Trophoblast cell (in vitro differentiated cells and primary cell): ENCODE measurements at regions not wholly inside any gene's neighbourhood (a gene's known extent, or its start where the extent isn't known, plus 50 kb on each side); places are given as distances from the start of the nearest gene placed in this dataset.
A peak's percentile ranks its signal among the peaks of the same experiment; 100 is the strongest.

Experiments used
- DNase-seq, 2 donors: peaks; one replicate each; pipeline ENCODE4 v3.0.0-alpha.2; 2016
- H2AFZ ChIP-seq: 2 replicates; pipeline ENCODE4 v1.6.1; 2013; ENCODE audit warnings: low read length, moderate library complexity, mild to moderate bottlenecking; ENCODE audit not compliant: insufficient read depth, poor library complexity
- H2AK5ac ChIP-seq: 2 replicates; pipeline ENCODE4 v1.6.1; 2013; ENCODE audit warnings: mild to moderate bottlenecking, low read length
- H2BK120ac ChIP-seq: 2 replicates; pipeline ENCODE4 v1.6.1; 2013; ENCODE audit warnings: low read length, mild to moderate bottlenecking, moderate library complexity; ENCODE audit not compliant: insufficient read depth, poor library complexity
- H2BK12ac ChIP-seq: 2 replicates; pipeline ENCODE4 v1.6.1; 2013; ENCODE audit warnings: mild to moderate bottlenecking, low read length, moderate library complexity
- H2BK5ac ChIP-seq: 2 replicates; pipeline ENCODE4 v1.6.1; 2013; ENCODE audit warnings: low read length, low read depth, moderate library complexity, mild to moderate bottlenecking; ENCODE audit not compliant: poor library complexity
- H3K14ac ChIP-seq: 2 replicates; pipeline ENCODE4 v1.6.1; 2013; ENCODE audit warnings: mild to moderate bottlenecking, low read length
- H3K18ac ChIP-seq: 2 replicates; pipeline ENCODE4 v1.6.1; 2013; ENCODE audit warnings: mild to moderate bottlenecking, low read length
- H3K23ac ChIP-seq: 2 replicates; pipeline ENCODE4 v1.6.1; 2013; ENCODE audit warnings: low read length
- H3K27ac ChIP-seq: 2 replicates; pipeline ENCODE4 v1.5.1; 2013; ENCODE audit warnings: low read depth, mild to moderate bottlenecking, inconsistent platforms, low read length, moderate library complexity
- H3K27me3 ChIP-seq: 2 replicates; pipeline ENCODE4 v1.6.1; 2013; ENCODE audit warnings: inconsistent platforms, mild to moderate bottlenecking, low read length, moderate library complexity; ENCODE audit not compliant: insufficient read depth
- H3K36me3 ChIP-seq, 2 experiments: 1 replicate in 1 of 2; 2 replicates in 1 of 2; pipeline ENCODE4 v1.6.1; 2013; ENCODE audit warnings: low read length in 2 of 2, mild to moderate bottlenecking in 2 of 2, moderate library complexity in 1 of 2; ENCODE audit not compliant: insufficient read depth in 2 of 2, control insufficient read depth in 1 of 2
- H3K4ac ChIP-seq: 2 replicates; pipeline ENCODE4 v1.6.1; 2013; ENCODE audit warnings: low read depth, mild to moderate bottlenecking, low read length, moderate library complexity
- H3K4me1 ChIP-seq, 2 experiments: 1 replicate in 1 of 2; 2 replicates in 1 of 2; pipeline ENCODE4 v1.6.1; 2013; ENCODE audit warnings: low read length in 2 of 2, mild to moderate bottlenecking in 2 of 2, moderate library complexity in 1 of 2; ENCODE audit not compliant: insufficient read depth in 2 of 2, control insufficient read depth in 1 of 2
- H3K4me2 ChIP-seq: 2 replicates; pipeline ENCODE4 v1.6.1; 2013; ENCODE audit warnings: inconsistent platforms, mild to moderate bottlenecking, low read length, moderate library complexity
- H3K4me3 ChIP-seq: 2 replicates; pipeline ENCODE4 v1.5.1; 2013; ENCODE audit warnings: mild to moderate bottlenecking, low read depth, low read length, inconsistent platforms
- H3K79me1 ChIP-seq: one replicate; pipeline ENCODE4 v1.6.1; 2013; ENCODE audit warnings: low read length
- H3K79me2 ChIP-seq: 2 replicates; pipeline ENCODE4 v1.6.1; 2013; ENCODE audit warnings: low read length, mild to moderate bottlenecking; ENCODE audit not compliant: control insufficient read depth, insufficient read depth, poor library complexity
- H3K9ac ChIP-seq: 2 replicates; pipeline ENCODE4 v1.6.1; 2013; ENCODE audit warnings: mild to moderate bottlenecking, low read length
- H3K9me3 ChIP-seq: 2 replicates; pipeline ENCODE4 v1.6.1; 2013; ENCODE audit warnings: low read depth, mild to moderate bottlenecking, control low read depth, inconsistent platforms, low read length; ENCODE audit not compliant: insufficient read depth
- H4K12ac ChIP-seq: 2 replicates; pipeline ENCODE4 v1.6.1; 2013; ENCODE audit warnings: low read depth, mild to moderate bottlenecking, low read length, moderate library complexity
- H4K8ac ChIP-seq: 2 replicates; pipeline ENCODE4 v1.6.1; 2013; ENCODE audit warnings: low read depth, mild to moderate bottlenecking, low read length, moderate library complexity
- H4K91ac ChIP-seq: one replicate; pipeline ENCODE4 v1.6.1; 2013; ENCODE audit warnings: low read depth, mild to moderate bottlenecking, low read length, moderate library complexity
- WGBS: extraction: QIAGEN DNeasy Blood & Tissue Kit; methylation state at CpG from one replicate; pipeline ENCODE4 v1.1.7; 2013; ENCODE audit warnings: missing lambda C conversion rate; ENCODE audit not compliant: insufficient read length, insufficient coverage; ENCODE audit errors: extremely low coverage; 5-methylcytosine and 5-hydroxymethylcytosine counted together

- Histone ChIP-seq H3K23ac (no peak overlapping the region), H3K14ac (no peak overlapping the region), H3K79me1 (peaks cover 15% of the 10 kb centered on the region), H3K27ac (no peak overlapping the region), H2BK5ac (no peak overlapping the region), H4K12ac (no peak overlapping the region), H3K4ac (no peak overlapping the region), H3K4me1 (peaks cover 12 to 13% of the 10 kb centered on the region in 2 experiments), H4K8ac (no peak overlapping the region), H2AK5ac (no peak overlapping the region), H3K9me3 (no peaks in the 10 kb centered on the region), H3K9ac (no peak overlapping the region), H3K27me3 (no peaks in the 10 kb centered on the region), H3K4me3 (no peak overlapping the region), H3K4me2 (no peak overlapping the region), H3K36me3 (no peaks in the 10 kb centered on the region), H2AFZ (no peak overlapping the region), H4K91ac (no peak overlapping the region), H3K18ac (no peak overlapping the region), H3K79me2 (peaks cover 2% of the 10 kb centered on the region), H2BK120ac (no peak overlapping the region), H2BK12ac (peak overlapping the region; percentile 72)
- DNase-seq = no peak
- WGBS = no CpG with 5 or more reads among the region's 4 CpGs
Measured at GRCh38 chr1:218646288-218646687, 301.2 kb downstream of the TGFB2 start.

- Histone ChIP-seq H2AK5ac (no peak overlapping the region), H2BK120ac (peak overlapping the region; percentile 57), H3K36me3 (no peaks in the 10 kb centered on the region), H3K79me2 (no peaks in the 10 kb centered on the region), H4K91ac (no peak overlapping the region), H4K12ac (no peak overlapping the region), H3K4me1 (peaks cover 2 to 6% of the 10 kb centered on the region in 2 experiments), H3K4me3 (no peak overlapping the region), H3K4ac (no peak overlapping the region), H3K18ac (no peak overlapping the region), H3K14ac (peak overlapping the region; percentile 7), H3K27ac (no peak overlapping the region), H3K9me3 (no peaks in the 10 kb centered on the region), H3K23ac (no peak overlapping the region), H3K9ac (no peak overlapping the region), H3K27me3 (no peaks in the 10 kb centered on the region), H2BK12ac (peak overlapping the region; percentile 10), H2AFZ (no peak overlapping the region), H2BK5ac (no peak overlapping the region), H3K4me2 (no peak overlapping the region), H4K8ac (no peak overlapping the region), H3K79me1 (peaks cover 9% of the 10 kb centered on the region)
- no CpG with 5 or more reads among the region's 3 CpGs for WGBS
- no peak for DNase-seq
Measured at GRCh38 chr1:218656301-218657037, 311.3 kb downstream of the TGFB2 start.

- H2BK5ac ChIP-seq = peak overlapping the region; percentile 64
- H2AFZ ChIP-seq = no peak overlapping the region
- no CpG with 5 or more reads among the region's 2 CpGs for WGBS
Measured at GRCh38 chr1:218658269-218658668, 313.1 kb downstream of the TGFB2 start.

GRCh38 chr1:218658899-218659298 lies 313.8 kb downstream of the TGFB2 start:
- no peak for DNase-seq
- Histone ChIP-seq H3K27me3 (no peaks in the 10 kb centered on the region), H2AFZ (no peak overlapping the region), H2BK12ac (peak overlapping the region; percentile 87), H2AK5ac (no peak overlapping the region), H4K8ac (peak overlapping the region; percentile 77), H3K14ac (peak overlapping the region; percentile 85), H3K79me2 (no peaks in the 10 kb centered on the region), H3K36me3 (no peaks in the 10 kb centered on the region), H3K9ac (no peak overlapping the region), H3K79me1 (peaks cover 14% of the 10 kb centered on the region), H3K4ac (no peak overlapping the region), H3K4me1 (peaks cover 2 to 8% of the 10 kb centered on the region in 2 experiments), H4K91ac (peak overlapping the region; percentile 83), H4K12ac (no peak overlapping the region), H3K4me3 (no peak overlapping the region), H3K4me2 (no peak overlapping the region), H3K9me3 (no peaks in the 10 kb centered on the region), H3K27ac (peak overlapping the region; percentile 85), H3K18ac (no peak overlapping the region), H2BK5ac (peak overlapping the region; percentile 26), H2BK120ac (peak overlapping the region; percentile 98), H3K23ac (no peak overlapping the region)
- no CpG with 5 or more reads among the region's 6 CpGs for WGBS

More at GRCh38 chr1:218658269-218658668, 313.1 kb downstream of the TGFB2 start:
- Histone ChIP-seq H4K8ac (no peak overlapping the region), H4K91ac (no peak overlapping the region), H2BK120ac (no peak overlapping the region), H3K79me1 (peaks cover 14% of the 10 kb centered on the region), H3K9me3 (no peaks in the 10 kb centered on the region), H3K27me3 (no peaks in the 10 kb centered on the region), H3K4me1 (peaks cover 2 to 8% of the 10 kb centered on the region in 2 experiments), H4K12ac (no peak overlapping the region), H3K18ac (no peak overlapping the region), H3K23ac (no peak overlapping the region), H3K4ac (no peak overlapping the region), H3K4me2 (no peak overlapping the region), H3K14ac (peak overlapping the region; percentile 66), H3K79me2 (no peaks in the 10 kb centered on the region), H3K36me3 (no peaks in the 10 kb centered on the region), H2AK5ac (no peak overlapping the region), H3K27ac (no peak overlapping the region), H3K4me3 (no peak overlapping the region), H2BK12ac (peak overlapping the region; percentile 96), H3K9ac (no peak overlapping the region)
- DNase-seq = no peak
